Astrocyte of the spinal cord (primary cell): ENCODE measurements at regions not wholly inside any gene's neighbourhood (a gene's known extent, or its start where the extent isn't known, plus 50 kb on each side); places are given as distances from the start of the nearest gene placed in this dataset.

ENCODE experiments used
- DNase-seq: peaks from one replicate; pipeline ENCODE4 v3.0.0; 2011; ENCODE audit warnings: low read depth, low spot score
- H3K4me3 ChIP-seq: 2 replicates; pipeline ENCODE4 v1.5.1; 2011; ENCODE audit warnings: low read depth, mild to moderate bottlenecking, low read length, moderate library complexity
- CTCF ChIP-seq: IDR thresholded peaks from 2 replicates; pipeline ENCODE4 v1.5.1; 2012; ENCODE audit warnings: low read depth, mild to moderate bottlenecking, low read length, inconsistent platforms
- in situ Hi-C: cut with HindIII; loops from 2 replicates; pipeline ENCODE4 v1.10.0; 2017; ENCODE audit warnings: low sequenced_read_pairs

GRCh38 chr3:30081904-30082303 lies 524.5 kb upstream of the TGFBR2 start:
- in situ Hi-C loops: no loop called here
- H3K4me3 ChIP-seq: no peak overlapping the region
- no peak for DNase-seq
- no peak for TF ChIP-seq CTCF

GRCh38 chr3:30082652-30083051 lies 523.7 kb upstream of the TGFBR2 start:
- no peak for TF ChIP-seq CTCF
- in situ Hi-C loops: no loop called here
- no peak for DNase-seq
- H3K4me3 ChIP-seq: no peak overlapping the region

- DNase-seq: no peak
- in situ Hi-C loops: no loop called here
- no peak overlapping the region for H3K4me3 ChIP-seq
- TF ChIP-seq CTCF: no peak
Measured at GRCh38 chr3:30083315-30083714, 523.1 kb upstream of the TGFBR2 start.

GRCh38 chr3:30084316-30084715 lies 522.1 kb upstream of the TGFBR2 start:
- no peak for TF ChIP-seq CTCF
- in situ Hi-C loops: no loop called here
- DNase-seq: no peak
- no peak overlapping the region for H3K4me3 ChIP-seq

GRCh38 chr3:30084971-30085403 lies 521.4 kb upstream of the TGFBR2 start:
- in situ Hi-C loops: no loop called here
- TF ChIP-seq CTCF: no peak
- no peak overlapping the region for H3K4me3 ChIP-seq
- peak; percentile 2 for DNase-seq

GRCh38 chr3:30085486-30085885 lies 520.9 kb upstream of the TGFBR2 start:
- TF ChIP-seq CTCF: no peak
- H3K4me3 ChIP-seq: no peak overlapping the region
- in situ Hi-C loops: no loop called here
- no peak for DNase-seq

GRCh38 chr3:30091686-30092085 lies 514.7 kb upstream of the TGFBR2 start:
- DNase-seq: no peak
- no peak for TF ChIP-seq CTCF
- H3K4me3 ChIP-seq: no peak overlapping the region
- in situ Hi-C loops: no loop called here
